Kidney epithelial cell (primary cell): ENCODE measurements at regions not wholly inside any gene's neighbourhood (a gene's known extent, or its start where the extent isn't known, plus 50 kb on each side); places are given as distances from the start of the nearest gene placed in this dataset.

ENCODE experiments used
- DNase-seq: peaks from one replicate; pipeline ENCODE4 v3.0.0-alpha.2; 2010; ENCODE audit warnings: low read depth
- H3K27me3 ChIP-seq: 2 replicates; pipeline ENCODE4 v1.6.0; 2011; ENCODE audit warnings: low read length; ENCODE audit not compliant: control insufficient read depth, insufficient read depth
- H3K36me3 ChIP-seq: 2 replicates; pipeline ENCODE4 v1.5.1; 2011; ENCODE audit warnings: low read length; ENCODE audit not compliant: control insufficient read depth, insufficient read depth
- H3K4me3 ChIP-seq: 2 replicates; pipeline ENCODE4 v1.5.1; 2011; ENCODE audit warnings: low read depth, mild to moderate bottlenecking, control low read depth, low read length
- TF ChIP-seq, protein P1 (sequence below): IDR thresholded peaks from 2 replicates; pipeline ENCODE4 v1.5.1; 2011; ENCODE audit warnings: mild to moderate bottlenecking, moderate library complexity, low read length, control low read depth, inconsistent platforms; ENCODE audit not compliant: insufficient read depth, poor library complexity, severe bottlenecking

DNA sequence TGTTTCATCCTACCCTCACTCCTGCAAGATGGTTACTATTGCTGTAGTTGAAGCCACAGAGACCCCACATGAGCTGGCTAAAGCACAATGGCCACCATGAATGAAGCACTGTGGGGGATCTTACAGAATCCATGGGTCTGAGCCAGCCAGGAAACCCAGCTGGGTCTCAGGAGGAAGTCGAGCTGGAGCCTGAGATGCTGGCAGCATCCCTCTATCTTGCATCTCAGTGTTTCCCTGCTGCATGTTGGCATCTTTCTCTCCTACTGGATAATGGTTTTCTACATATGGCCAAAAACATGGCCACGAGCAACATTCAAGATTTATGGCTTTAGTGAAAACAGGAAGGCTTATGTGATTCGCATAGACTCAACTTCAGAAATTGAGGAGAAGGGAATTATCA lies 219.3 kb upstream of the SNX19 start:
- H3K4me3 ChIP-seq = no peak overlapping the region
- no peak for DNase-seq
- H3K27me3 ChIP-seq = no peaks in the 10 kb centered on the region
- TF ChIP-seq, protein P1, sequence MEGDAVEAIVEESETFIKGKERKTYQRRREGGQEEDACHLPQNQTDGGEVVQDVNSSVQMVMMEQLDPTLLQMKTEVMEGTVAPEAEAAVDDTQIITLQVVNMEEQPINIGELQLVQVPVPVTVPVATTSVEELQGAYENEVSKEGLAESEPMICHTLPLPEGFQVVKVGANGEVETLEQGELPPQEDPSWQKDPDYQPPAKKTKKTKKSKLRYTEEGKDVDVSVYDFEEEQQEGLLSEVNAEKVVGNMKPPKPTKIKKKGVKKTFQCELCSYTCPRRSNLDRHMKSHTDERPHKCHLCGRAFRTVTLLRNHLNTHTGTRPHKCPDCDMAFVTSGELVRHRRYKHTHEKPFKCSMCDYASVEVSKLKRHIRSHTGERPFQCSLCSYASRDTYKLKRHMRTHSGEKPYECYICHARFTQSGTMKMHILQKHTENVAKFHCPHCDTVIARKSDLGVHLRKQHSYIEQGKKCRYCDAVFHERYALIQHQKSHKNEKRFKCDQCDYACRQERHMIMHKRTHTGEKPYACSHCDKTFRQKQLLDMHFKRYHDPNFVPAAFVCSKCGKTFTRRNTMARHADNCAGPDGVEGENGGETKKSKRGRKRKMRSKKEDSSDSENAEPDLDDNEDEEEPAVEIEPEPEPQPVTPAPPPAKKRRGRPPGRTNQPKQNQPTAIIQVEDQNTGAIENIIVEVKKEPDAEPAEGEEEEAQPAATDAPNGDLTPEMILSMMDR = no peak
- H3K36me3 ChIP-seq = no peaks in the 10 kb centered on the region

DNA sequence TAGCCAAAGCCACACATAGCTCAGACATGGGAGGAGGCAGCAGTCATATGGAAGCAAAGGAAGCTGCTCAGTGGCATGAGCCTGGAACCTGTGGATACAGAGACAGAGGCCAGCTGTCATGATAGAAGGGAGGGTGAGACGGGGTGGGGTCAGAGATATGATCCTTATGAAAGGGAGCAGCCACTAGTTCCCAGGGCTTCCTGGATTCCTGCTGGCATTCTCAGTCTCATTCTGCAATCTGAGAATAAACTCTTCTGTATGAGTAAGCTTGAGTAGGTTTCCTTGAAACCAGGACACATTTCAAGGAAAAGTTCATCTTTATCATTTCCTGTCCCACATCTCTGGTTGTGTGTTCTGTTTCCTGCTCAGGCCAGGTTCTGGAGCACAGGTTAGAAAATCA lies 220.2 kb upstream of the SNX19 start:
- Histone ChIP-seq H3K4me3 (no peak overlapping the region), H3K27me3 (no peaks in the 10 kb centered on the region), H3K36me3 (no peaks in the 10 kb centered on the region)
- DNase-seq = no peak
- TF ChIP-seq, protein P1 = no peak

DNA sequence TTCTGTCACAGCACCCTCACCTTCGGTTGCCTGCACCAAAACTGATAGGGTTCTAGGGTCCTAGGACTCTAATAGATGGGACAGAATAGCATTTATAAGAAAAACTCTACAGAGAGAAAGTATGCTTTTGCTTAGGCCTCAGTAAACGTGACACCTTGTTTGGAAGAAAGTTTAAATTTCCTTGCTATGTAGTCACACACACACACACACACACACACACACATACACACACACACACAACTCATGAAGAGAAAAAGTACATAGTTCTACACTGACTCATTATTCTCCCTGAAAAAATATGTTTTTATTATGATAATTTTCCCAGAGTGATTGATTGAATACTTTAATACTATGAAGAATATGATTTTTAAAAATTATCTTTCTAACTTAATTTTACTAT lies 220.8 kb upstream of the SNX19 start:
- no peaks in the 10 kb centered on the region for H3K36me3 ChIP-seq
- H3K27me3 ChIP-seq = no peaks in the 10 kb centered on the region
- TF ChIP-seq, protein P1 = no peak
- no peak for DNase-seq
- no peak overlapping the region for H3K4me3 ChIP-seq

DNA sequence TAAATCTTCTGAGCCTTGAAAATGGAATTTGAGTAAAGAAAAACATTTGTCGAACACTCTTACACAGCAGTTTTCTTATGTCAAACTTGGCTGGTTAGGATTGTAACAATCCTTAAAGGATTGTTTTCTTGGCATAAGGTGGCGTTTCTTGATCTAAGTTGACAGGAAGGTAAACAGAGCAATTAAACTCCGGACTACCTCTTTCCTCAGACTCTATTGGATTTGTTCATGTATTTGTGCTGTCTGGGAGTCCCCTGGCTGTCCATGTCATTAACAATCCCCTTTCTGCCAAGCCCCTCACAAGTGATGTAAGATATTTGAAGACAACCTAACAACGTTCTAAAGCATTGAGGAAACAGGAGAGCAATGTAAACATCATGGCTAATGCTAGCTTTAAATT lies 222.5 kb upstream of the SNX19 start:
- Histone ChIP-seq H3K36me3 (no peaks in the 10 kb centered on the region), H3K27me3 (no peaks in the 10 kb centered on the region), H3K4me3 (no peak overlapping the region)
- TF ChIP-seq, protein P1 = no peak
- no peak for DNase-seq

DNA sequence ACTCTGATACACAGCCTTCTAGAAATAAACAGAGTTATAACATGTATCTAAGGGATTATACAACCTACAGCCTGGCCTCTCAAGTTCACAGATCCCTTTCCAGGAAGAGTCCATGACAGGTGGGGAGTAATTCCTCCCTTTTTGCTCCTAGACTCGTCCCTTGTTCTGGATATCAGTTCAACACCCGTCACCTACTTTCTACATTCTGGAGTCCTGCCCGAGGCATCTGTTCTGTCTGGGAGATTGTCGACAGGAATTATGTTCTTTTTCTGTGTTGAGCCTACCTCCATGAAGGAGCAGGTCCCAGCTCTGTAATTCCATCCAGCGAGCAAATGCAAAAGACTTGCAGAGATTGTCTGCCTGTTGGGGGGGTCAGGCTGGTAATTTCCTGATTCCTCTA lies 224.6 kb upstream of the NTM start:
- no peak for DNase-seq
- H3K4me3 ChIP-seq = no peak overlapping the region
- no peaks in the 10 kb centered on the region for H3K27me3 ChIP-seq
- TF ChIP-seq, protein P1 = no peak
- no peaks in the 10 kb centered on the region for H3K36me3 ChIP-seq

DNA sequence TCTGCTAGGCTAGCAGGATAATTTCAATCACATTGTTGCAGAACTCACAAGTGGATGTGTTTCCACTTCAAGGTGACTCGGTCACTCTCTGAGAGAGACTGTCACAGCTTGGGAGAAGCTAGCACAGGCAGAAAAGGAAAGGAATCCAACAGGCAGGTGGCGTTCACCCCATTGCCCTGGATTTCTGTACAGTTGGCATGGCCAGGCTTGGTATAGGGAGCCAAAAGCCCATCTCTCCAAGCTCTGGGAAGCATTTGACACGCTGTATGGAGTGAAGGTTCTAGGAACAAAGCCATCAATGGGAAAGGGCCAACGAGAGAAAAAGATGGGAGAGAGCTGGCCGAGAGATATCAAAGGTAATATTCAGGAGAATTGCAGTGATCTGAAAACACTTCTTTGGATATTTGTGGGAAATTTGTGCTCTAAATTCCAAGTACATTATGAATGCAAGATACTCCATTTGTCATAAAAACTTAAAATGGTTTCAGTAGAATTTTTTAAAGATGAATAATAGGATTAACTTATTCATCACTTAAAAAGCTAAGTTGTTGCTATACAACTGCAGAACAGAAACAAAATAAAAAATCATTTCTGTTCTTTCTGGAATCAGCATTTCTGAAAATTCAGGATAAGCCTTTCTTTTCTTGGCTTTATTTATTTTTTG lies 223.5 kb upstream of the NTM start:
- DNase-seq = no peak
- H3K27me3 ChIP-seq = no peaks in the 10 kb centered on the region
- H3K4me3 ChIP-seq = no peak overlapping the region
- TF ChIP-seq, protein P1 = no peak
- H3K36me3 ChIP-seq = no peaks in the 10 kb centered on the region
